Spleen (tissue), 7 donors: ENCODE measurements at regions not wholly inside any gene's neighbourhood (a gene's known extent, or its start where the extent isn't known, plus 50 kb on each side); places are given as distances from the start of the nearest gene placed in this dataset.

Experiments
- POLR2A ChIP-seq, 3 donors: fragments of 450-650 bp; IDR thresholded peaks; one replicate each; pipeline ENCODE4 v1.5.1; 2017; ENCODE audit warnings: antibody characterized with exemption in 3 of 3, mild to moderate bottlenecking in 1 of 3
- TF ChIP-seq, protein P1 (sequence below), 11 experiments: fragments of 200-600 bp in 7 of 11; fragments of 450-650 bp in 4 of 11; sonication (generic) in 4 of 11; IDR thresholded peaks in 8 of 11; conservative IDR thresholded peaks in 3 of 11; 1 replicate in 7 of 11; 2 replicates in 4 of 11; pipeline versions ENCODE4 v1.4.0 to v1.8.0; 2016 to 2021; ENCODE audit warnings: antibody characterized with exemption in 11 of 11, inconsistent platforms in 4 of 11, mild to moderate bottlenecking in 1 of 11
- donor health status: DM: no; HTN: no; CAD: no; lungs with moderate emphysema.
- donor health status: DM: no; HTN: no; CAD: no.
- donor health status: DM: no; HTN: no; CAD: no.

DNA sequence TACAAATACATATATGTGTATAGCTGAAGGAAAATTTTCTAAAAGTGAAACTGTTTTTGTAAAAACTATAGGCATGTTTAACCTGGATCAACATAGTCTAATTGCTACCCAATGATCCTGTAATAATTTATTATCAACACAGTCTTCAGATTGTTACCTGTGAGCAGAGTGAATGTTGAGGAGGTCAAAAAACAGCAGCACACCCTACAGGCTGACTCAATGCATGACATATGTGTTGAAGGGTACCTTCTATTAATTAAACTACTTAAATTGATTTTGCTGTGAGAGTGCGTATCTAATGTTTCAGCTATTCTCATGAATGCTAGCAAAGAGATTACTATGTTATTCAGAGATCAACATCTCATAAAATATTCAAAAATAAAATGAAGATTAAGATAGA, 411.4 kb downstream of the TNS3 start:
- TF ChIP-seq, protein P1, sequence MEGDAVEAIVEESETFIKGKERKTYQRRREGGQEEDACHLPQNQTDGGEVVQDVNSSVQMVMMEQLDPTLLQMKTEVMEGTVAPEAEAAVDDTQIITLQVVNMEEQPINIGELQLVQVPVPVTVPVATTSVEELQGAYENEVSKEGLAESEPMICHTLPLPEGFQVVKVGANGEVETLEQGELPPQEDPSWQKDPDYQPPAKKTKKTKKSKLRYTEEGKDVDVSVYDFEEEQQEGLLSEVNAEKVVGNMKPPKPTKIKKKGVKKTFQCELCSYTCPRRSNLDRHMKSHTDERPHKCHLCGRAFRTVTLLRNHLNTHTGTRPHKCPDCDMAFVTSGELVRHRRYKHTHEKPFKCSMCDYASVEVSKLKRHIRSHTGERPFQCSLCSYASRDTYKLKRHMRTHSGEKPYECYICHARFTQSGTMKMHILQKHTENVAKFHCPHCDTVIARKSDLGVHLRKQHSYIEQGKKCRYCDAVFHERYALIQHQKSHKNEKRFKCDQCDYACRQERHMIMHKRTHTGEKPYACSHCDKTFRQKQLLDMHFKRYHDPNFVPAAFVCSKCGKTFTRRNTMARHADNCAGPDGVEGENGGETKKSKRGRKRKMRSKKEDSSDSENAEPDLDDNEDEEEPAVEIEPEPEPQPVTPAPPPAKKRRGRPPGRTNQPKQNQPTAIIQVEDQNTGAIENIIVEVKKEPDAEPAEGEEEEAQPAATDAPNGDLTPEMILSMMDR (IDR thresholded peaks at IDR 0.05 in 8 of 11, conservative IDR thresholded peaks at IDR 0.05 in 3 of 11), result no peak
- no peak for TF ChIP-seq POLR2A (IDR thresholded peaks at IDR 0.05)
